Gastroesophageal sphincter (tissue), 3 donors: ENCODE measurements at regions not wholly inside any gene's neighbourhood (a gene's known extent, or its start where the extent isn't known, plus 50 kb on each side); places are given as distances from the start of the nearest gene placed in this dataset.

Source experiments
- EP300 ChIP-seq: sonication (generic); formaldehyde crosslinking; IDR thresholded peaks from one replicate; pipeline ENCODE4 v1.6.1; 2017; ENCODE audit warnings: antibody characterized with exemption, mild to moderate bottlenecking
- POLR2AphosphoS5 ChIP-seq: sonication (generic); formaldehyde crosslinking; IDR thresholded peaks from one replicate; pipeline ENCODE4 v1.6.1; 2017; ENCODE audit warnings: antibody characterized with exemption
- TF ChIP-seq, protein P1 (sequence below), 4 experiments: fragments of 200-600 bp in 2 of 4; fragments of 450-650 bp in 2 of 4; sonication (generic) in 1 of 4; IDR thresholded peaks; one replicate each; pipeline ENCODE4 v1.5.1; 2017 to 2019; ENCODE audit warnings: antibody characterized with exemption in 4 of 4, mild to moderate bottlenecking in 2 of 4, moderate library complexity in 2 of 4

- TF ChIP-seq, protein P1, sequence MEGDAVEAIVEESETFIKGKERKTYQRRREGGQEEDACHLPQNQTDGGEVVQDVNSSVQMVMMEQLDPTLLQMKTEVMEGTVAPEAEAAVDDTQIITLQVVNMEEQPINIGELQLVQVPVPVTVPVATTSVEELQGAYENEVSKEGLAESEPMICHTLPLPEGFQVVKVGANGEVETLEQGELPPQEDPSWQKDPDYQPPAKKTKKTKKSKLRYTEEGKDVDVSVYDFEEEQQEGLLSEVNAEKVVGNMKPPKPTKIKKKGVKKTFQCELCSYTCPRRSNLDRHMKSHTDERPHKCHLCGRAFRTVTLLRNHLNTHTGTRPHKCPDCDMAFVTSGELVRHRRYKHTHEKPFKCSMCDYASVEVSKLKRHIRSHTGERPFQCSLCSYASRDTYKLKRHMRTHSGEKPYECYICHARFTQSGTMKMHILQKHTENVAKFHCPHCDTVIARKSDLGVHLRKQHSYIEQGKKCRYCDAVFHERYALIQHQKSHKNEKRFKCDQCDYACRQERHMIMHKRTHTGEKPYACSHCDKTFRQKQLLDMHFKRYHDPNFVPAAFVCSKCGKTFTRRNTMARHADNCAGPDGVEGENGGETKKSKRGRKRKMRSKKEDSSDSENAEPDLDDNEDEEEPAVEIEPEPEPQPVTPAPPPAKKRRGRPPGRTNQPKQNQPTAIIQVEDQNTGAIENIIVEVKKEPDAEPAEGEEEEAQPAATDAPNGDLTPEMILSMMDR (IDR thresholded peaks at IDR 0.05), result no peak
- TF ChIP-seq EP300 (no peak), POLR2AphosphoS5 (no peak)
Observed at GRCh38 chr6:18675881-18676280, 288.7 kb downstream of the RNF144B start.
